Spleen (tissue), 7 donors: ENCODE measurements at regions not wholly inside any gene's neighbourhood (a gene's known extent, or its start where the extent isn't known, plus 50 kb on each side); places are given as distances from the start of the nearest gene placed in this dataset.

Source experiments
- CTCF ChIP-seq, 11 experiments: fragments of 200-600 bp in 7 of 11; fragments of 450-650 bp in 4 of 11; sonication (generic) in 4 of 11; IDR thresholded peaks in 8 of 11; conservative IDR thresholded peaks in 3 of 11; 1 replicate in 7 of 11; 2 replicates in 4 of 11; pipeline versions ENCODE4 v1.4.0 to v1.8.0; 2016 to 2021; ENCODE audit warnings: antibody characterized with exemption in 11 of 11, inconsistent platforms in 4 of 11, mild to moderate bottlenecking in 1 of 11
- POLR2A ChIP-seq, 3 donors: fragments of 450-650 bp; IDR thresholded peaks; one replicate each; pipeline ENCODE4 v1.5.1; 2017; ENCODE audit warnings: antibody characterized with exemption in 3 of 3, mild to moderate bottlenecking in 1 of 3
- donor health status: DM: no; HTN: no; CAD: no; lungs with moderate emphysema.
- donor health status: DM: no; HTN: no; CAD: no.
- donor health status: DM: no; HTN: no; CAD: no.

DNA sequence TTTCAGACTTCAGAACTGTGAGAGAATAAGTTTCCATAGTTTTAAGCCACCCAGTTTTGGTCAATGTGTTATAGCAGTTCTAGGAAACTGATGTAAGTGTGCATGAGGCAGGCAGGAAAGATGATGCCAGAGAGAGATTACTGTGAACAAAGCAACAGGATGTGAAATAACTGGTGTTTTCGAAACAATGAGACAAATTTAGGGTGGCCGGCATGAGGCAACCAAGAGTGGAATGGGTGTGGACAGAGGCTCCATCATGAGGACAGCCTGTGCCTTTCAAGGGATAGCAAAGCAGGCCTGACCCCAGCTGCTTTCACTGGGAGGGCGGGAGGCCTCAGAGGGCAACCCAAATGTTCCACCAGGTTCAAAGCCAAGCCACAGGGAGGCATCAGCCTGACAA, 67.3 kb upstream of the UCN3 start:
- TF ChIP-seq POLR2A (IDR thresholded peaks at IDR 0.05) (no peak), CTCF (IDR thresholded peaks at IDR 0.05 in 8 of 11, conservative IDR thresholded peaks at IDR 0.05 in 3 of 11) (peak in 1 of 11 experiments; percentile 13)
